Stimulated activated CD8-positive, alpha-beta memory T cell treated with anti-CD3 and anti-CD28 coated beads, Interleukin-4, amount 100 ng/mL, for 1 hour (primary cell): ENCODE measurements at regions not wholly inside any gene's neighbourhood (a gene's known extent, or its start where the extent isn't known, plus 50 kb on each side); places are given as distances from the start of the nearest gene placed in this dataset.
"Not testable (repeated sequence)": the region's sequence is repeated elsewhere in the genome, so short reads cannot be mapped to it uniquely, and the experiment has no call there.

Experiments
- DNase-seq, 2 donors: peaks; one replicate each; pipeline ENCODE4 v3.0.0-alpha.2; 2020; ENCODE audit warnings: low read depth in 2 of 2, low spot score in 1 of 2

- DNase-seq = no peak
Observed at GRCh38 chr13:24563087-24563486, 50.5 kb upstream of the PARP4 start.

DNA sequence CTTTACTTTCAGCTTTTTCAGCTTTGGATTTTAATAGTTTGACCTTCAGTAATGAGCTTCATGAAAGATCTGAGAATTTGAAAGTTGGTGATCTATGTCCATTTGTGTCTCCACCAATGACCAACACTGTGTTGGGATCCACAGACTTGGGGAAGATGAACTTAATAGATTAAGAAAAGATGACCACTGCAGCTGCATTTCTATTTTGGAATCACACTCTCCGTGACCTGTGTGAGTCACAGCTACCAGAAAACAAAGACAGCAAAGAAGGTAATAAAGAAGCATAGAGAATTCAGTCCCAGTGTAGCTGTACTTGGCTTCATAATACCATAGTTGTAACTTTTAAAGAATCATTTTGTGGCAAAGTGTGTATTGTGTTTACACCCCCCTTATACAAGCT, 51.4 kb upstream of the PARP4 start:
- DNase-seq = not testable (repeated sequence)

DNA sequence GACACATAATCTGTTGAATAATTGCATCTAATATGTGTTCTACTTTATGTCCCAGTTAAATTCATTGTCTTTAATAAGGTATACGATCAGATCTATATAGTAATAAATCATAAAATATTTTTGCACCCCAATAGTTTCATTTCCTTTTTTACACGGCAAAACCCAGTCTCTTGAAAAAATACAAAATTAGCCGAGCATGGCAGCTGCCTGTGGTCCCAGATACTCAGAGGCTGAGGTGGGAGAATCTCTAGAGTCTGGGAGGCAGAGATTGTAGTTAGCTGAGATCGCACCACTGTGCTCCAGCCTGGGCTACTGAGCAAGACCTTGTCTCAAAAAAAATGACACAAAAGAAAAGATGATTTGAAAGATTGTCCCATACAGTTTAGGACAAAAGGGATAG, 52.3 kb upstream of the PARP4 start:
- DNase-seq = no peak

GRCh38 chr13:24567593-24567992, 55.0 kb upstream of the PARP4 start:
- not testable (repeated sequence) for DNase-seq

DNA sequence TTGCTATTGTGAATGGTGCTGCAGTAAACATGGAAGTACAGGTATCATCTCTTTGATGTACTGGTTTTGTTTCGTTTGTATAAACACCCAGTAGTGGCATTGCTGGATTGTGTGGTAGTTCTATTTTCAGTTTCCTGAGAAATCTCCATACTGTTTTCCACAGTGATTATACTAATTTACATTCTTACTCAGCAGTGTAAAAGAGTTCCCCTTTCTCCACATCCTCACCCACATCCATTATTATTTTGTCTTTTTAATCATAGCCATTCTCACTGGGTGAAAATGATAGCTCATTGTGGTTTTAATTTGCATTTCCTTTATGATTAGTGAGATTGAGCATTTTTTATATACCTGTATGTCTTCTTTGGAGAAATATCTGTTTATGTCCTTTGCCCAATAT, 62.3 kb upstream of the PARP4 start:
- DNase-seq = no peak

DNA sequence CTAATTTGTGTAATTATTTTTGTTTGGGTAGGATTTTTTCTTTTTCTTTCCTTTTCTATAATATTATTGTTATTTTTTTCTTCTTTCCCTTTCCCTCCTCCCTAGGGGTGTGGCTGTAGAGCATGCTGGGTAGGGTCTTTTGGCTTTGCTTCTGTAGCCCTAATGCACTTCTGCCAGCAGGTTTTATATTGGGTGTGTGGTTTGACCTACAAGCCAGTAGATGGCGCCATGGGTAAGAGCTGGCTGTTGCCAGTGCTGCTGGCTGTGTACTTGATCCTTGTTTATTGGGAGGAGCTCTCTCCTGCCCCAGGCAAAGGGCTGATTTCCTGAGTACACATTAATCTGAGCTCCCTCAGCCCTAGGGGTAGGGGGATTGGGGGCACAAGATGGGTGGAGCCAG, 67.7 kb upstream of the PARP4 start:
- DNase-seq = not testable (repeated sequence)

GRCh38 chr13:24581578-24581977, 69.0 kb upstream of the PARP4 start:
- DNase-seq = not testable (repeated sequence)

DNA sequence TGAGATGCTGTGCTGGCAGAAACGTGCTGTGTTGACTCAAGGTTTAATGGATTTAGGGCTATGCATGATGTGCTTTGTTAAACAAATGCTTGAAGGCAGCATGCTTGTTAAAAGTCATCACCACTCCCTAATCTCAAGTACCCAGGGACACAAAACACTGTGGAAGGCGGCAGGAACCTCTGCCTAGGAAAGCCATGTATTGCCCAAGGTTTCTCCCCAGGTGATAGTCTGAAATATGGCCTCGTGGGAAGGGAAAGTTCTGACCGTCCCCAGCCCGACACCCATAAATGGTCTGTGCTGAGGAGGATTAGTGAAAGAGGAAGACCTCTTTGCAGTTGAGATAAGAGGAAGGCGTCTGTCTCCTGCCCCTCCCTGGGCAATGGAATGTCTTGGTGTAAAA, 79.1 kb upstream of the PARP4 start:
- DNase-seq = not testable (repeated sequence)

DNA sequence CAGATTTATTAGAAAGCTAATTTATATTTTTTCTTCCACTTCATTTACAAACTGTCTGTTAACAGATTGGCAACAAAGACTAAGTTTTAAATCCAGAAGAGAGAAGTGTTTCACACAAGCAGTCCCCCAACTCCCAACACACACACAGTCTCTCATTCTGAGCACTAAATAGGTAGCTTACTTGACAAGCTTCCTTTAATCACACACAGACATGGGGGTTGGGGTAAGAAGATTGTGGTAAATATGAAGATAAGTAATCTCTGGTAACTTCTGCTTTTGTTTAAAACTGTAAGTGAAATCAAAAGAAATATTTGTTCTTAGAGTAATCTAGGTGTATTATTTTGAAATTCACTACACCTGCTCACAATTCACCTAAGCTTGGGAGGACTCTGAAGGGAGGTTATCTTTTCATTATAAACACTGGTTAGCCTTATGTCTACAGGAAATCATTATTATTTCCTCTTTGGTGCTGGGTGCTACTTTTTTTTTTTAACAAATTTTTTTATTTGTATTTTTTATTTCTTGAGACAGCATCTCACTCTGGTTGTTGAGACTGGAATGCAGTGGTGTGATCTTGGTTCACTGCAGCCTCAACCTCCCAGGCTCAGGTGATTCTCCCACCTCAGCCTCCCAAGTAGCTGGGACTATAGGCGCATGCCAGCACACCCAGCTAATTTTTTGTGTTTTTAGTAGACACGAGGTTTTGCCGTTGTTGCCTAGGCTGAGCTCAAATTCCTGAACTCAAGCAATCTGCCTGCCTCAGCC, 82.1 kb upstream of the ATP12A start:
- not testable (repeated sequence) for DNase-seq

DNA sequence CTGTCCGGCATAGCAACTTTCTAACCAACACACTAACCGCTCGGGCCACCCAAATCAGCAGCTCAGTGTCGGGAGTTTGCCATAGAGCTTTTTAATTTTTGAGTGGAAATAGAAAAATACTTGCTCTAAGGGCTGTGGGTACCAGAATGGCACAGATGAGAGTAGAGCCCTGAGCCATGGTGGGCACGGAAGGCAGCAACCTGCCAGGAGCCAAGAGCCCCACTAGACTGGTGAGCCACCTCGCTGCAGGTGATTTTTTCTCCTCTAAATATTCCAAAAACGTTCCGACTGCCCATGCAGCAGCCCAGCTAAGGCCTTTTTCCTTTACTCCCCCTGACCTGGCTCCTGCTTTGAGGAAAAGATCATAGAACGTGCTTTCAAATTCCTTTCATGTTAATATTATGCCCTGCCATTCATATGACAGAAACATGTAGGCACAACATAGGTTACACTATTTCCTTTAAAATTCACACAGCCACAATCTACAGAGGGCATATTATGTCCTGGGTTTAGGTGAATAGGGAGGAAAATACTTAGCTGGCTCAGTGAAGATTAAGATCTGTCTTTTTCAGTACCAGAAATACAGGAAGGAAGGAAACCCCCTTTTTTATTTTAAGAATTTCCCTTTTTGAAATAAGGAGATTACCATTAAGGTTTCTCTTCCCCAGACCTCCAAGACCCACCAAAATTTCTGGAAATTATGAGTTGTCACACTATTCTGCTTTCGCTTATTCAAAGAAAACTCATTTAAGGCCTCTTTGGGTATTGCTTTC, 81.0 kb upstream of the ATP12A start:
- not testable (repeated sequence) for DNase-seq

DNA sequence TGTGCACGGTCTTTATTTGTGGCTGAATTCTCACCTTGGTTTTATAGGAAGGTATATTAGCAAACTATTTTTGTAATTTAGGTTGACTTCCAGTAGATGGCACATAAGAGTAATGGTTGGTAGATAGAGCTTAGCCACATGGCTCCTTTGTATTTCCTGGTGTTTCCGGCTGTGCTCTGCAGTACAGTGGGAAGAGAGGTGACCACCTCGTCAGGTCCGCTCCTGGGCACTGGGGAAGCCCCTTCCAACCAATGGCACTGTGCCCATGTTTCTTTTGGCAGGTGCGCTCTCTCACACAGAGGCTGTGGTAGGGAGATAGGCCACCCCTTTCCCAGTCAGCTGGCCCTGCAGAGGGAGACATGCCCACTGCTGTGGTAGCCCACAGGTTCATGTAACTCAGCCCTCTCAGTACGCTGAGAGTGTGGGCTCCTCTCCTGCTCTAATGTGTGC, 74.3 kb upstream of the ATP12A start:
- DNase-seq = no peak

GRCh38 chr13:24606486-24607170, 73.6 kb upstream of the ATP12A start:
- DNase-seq = no peak

DNA sequence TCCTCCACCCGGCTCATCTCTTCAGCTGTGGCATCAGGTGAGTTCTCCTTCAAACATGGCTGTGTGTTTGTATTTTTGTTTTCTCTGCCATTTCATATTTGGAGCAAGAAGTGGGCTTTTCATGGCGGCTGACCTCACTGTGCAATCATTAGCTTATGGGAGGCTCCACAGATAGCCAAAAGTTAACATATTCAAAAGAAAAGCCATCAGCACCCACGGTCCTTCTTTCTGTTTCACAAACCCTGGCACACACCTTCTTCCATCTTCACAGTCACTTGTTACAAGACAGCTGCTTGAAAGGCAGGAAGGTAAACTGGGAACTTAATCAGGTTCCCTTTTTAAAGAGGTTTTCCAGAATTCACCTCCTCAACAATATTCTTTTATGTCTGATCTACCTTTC, 69.3 kb upstream of the ATP12A start:
- no peak for DNase-seq

DNA sequence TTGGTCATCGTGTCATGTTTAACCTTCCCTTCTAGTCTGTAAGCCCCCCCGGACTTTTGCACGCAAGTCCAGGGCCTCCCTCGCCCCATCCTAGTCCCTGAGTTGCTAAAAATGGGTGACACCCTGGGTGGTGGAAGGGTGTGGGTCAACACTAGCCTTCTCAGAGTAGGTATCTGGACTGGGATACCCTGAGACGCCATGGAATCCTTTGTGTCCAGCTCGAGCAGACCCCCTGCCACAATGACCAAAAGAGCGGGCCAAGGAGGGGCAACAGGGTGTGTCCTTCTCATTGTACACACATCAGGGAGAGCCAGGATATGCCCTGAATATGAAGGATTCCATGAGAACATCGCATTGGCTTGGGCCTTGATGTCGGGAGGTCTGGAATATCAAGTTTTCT, 67.5 kb upstream of the ATP12A start:
- no peak for DNase-seq

DNA sequence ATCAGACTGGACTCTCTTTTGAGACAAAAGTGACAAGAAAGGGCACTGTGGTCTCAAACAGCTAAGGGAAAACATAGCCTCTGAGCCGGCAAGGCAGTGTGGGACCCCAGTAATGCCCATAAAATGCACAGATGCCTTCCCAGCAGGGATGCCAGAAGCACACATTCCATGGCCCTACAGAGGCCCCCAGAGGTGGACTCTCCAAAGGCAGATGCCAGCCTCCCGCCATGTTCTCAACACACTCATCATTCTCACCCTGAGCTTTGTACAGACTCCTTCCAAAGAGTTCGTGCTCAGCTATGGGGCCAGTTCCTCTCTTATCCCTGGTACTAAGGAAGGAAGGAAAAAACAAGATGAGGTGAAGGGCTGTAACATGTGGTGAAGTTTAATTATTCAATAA, 67.1 kb upstream of the ATP12A start:
- DNase-seq = no peak

- DNase-seq = no peak
Observed at GRCh38 chr13:24613755-24614154, 66.5 kb upstream of the ATP12A start.

GRCh38 chr13:24614306-24615080, 65.7 kb upstream of the ATP12A start:
- DNase-seq = no peak

GRCh38 chr13:24615114-24615513, 65.1 kb upstream of the ATP12A start:
- no peak for DNase-seq

DNA sequence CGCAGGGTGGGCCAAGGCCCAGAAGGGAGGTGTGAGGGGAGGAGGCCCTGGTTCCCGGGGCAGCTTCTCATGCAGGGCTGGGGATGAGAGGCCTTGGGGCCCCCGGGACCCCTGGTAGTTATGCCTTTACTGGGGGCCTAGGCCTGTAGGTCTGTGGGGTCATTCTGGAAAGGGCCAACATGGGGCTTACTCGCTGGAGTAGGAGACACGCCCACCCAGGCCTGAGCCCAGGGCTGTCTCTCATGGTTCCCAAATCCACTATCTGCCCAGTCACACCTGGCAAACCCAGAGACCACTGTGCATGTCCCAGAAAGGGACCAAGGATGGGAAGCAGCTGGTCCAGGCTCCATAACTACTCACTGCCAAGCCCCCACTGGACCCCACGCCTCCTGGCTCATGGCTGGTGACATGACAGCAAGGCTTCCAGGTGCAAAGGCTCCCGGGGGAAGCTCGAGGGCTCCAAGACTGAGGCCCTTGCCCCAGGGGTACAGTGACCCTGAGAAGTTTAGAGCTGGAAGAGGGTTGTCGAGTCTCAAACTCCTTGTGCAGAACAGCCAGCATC, 64.2 kb upstream of the ATP12A start:
- no peak for DNase-seq

DNA sequence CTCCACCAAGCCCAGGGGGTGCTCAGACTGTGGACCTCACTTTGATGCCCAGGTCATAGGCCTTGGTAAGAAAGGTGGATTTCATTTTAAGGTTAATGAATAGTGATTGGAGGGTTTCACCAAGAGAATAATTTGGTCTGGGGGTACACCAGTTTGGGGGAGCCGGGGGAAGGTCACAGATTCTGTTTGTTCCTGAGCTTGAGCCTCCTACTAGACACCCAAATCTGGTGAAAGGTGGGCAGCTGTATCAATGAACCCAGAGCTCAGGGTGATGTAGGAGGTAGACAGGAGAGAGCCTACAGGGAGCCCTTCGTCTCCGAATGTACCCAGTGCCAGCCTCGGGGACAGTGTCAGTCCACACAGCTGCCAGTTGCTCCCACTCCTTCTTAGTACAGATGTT, 63.7 kb upstream of the ATP12A start:
- no peak for DNase-seq
